ENCODE measurements at regions not wholly inside any gene's neighbourhood (a gene's known extent, or its start where the extent isn't known, plus 50 kb on each side); places are given as distances from the start of the nearest gene placed in this dataset.

DNA sequence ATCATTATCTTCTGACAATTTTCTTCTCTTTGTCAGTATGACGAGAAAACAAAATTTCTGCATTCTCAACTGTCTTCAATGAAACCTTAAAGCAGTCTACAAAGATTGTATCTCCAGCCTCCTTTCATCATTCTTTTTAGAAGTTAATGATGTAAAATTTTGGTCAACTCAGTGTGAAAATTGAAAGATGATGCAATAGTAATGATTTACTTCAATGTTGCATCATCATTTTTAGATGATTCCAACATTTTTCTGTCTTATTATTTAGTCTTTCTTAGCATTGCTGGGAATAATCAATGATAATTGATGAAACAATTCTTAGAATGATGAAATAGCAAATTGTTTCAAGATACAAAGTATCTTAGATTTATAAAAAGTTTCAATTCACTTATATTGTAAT lies 372.7 kb downstream of the C4orf33 start:
- DNase-seq: no peak
- Mint-ChIP-seq H3K36me3 (no peaks in the 10 kb centered on the region), H3K9me3 (peaks cover 4% of the 10 kb centered on the region), H3K4me3 (no peak overlapping the region), H3K27ac (no peak overlapping the region), H3K4me1 (no peaks in the 10 kb centered on the region), H3K27me3 (no peaks in the 10 kb centered on the region)

DNA sequence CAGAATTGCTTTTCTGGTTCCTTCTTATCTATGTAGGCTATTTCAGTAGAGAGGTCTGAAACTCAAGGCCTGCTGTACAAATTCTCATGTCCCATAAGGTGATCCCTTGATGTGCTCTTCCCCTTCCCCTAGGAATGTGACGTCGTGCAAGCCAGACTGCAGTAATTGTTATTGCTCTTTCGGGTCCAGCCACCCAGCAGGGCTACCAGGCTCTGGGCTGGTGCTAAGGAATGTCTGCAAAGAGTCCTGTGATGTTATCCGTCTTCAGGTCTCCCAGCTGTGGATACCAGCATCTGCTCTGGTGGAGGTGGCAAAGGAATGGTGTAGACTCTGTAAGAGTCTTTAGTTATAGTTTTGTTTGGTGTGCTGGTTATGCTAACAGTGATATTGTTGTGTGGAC lies 378.7 kb downstream of the C4orf33 start:
- Mint-ChIP-seq H3K27ac (no peak overlapping the region), H3K4me1 (no peaks in the 10 kb centered on the region), H3K9me3 (peaks cover 13% of the 10 kb centered on the region), H3K36me3 (no peaks in the 10 kb centered on the region), H3K27me3 (no peaks in the 10 kb centered on the region), H3K4me3 (no peak overlapping the region)
- DNase-seq: no peak

DNA sequence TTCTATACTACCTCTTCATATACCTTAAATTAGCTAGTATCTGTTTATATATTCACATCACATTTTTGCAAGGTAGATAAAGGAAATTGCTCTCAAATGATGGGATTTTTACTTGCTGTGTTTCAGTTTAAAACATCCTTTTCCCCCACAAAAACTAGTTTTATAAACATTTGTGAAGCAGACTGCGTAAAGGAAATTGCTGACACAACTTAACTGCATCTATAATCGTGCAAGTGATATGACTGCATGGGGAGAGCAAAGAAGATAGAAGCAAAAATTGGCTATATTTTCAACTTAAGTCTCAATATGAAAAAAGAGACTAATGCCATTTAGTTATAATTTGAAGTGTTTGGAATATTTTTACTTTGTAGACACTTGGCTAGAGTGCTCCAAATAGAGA lies 385.2 kb downstream of the C4orf33 start:
- Mint-ChIP-seq H3K4me1 (no peaks in the 10 kb centered on the region), H3K27me3 (no peaks in the 10 kb centered on the region), H3K4me3 (no peak overlapping the region), H3K9me3 (no peaks in the 10 kb centered on the region), H3K27ac (no peak overlapping the region), H3K36me3 (no peaks in the 10 kb centered on the region)
- DNase-seq: no peak

DNA sequence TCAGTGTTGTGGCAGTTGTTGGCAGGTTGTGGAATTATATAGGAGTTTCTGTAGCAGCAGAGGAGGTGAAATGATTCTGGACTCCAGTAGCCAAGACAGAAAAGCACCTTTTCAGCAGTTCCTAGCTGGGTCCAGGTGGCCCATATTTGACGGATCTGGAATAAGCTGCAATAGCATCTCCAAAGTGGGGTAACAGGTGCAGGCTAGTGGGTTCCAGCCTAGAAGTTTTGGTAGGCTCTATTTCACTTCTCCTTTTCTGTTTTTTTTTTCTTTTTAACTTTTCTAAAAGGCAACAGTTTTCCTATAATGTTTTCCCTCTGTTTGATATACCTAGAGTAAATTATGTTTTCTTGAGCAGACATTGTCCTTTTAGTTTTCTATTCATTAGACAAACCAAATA lies 392.5 kb downstream of the C4orf33 start:
- Mint-ChIP-seq H3K36me3 (no peaks in the 10 kb centered on the region), H3K4me1 (no peaks in the 10 kb centered on the region), H3K27ac (no peak overlapping the region), H3K4me3 (no peak overlapping the region), H3K27me3 (no peaks in the 10 kb centered on the region), H3K9me3 (no peaks in the 10 kb centered on the region)
- DNase-seq: no peak

DNA sequence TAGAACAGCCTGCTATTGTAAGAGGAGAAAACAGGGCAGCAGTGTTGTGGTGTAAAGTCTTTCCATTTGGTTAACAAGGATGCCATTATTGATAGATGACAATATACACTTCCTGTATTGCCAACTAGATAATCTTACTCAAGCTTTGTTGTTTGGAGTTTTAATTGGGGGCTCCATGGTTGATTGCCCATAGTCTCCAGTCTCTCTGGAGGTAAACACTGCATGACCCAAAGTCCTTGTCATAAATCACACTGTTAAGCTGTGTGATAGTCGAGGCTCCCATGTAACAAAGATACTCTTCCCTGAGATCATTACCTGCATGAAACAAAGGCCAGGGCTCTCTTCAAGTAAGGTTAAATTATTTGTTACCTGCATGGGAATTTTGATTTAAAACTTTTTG lies 394.6 kb downstream of the C4orf33 start:
- no peaks in the 10 kb centered on the region for H3K9me3 Mint-ChIP-seq

DNA sequence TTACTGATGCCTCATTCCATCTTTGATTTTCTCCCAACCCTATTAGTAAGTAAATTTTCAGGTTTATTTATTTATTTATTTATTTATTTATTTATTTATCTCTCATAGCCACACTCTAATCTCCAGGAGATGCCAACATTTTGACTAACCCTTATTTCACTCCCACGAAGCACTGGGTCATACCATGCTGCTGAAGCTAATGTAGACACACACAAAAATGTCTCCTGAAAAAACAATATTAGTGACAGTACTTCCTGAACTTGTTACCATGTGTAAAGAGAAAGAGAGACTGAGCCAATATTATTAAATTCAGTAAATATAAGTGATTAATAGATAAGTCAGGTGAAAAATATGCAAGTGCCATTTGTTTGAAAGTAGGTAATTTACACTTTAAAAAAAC lies 402.7 kb downstream of the C4orf33 start:
- Mint-ChIP-seq H3K4me1 (no peaks in the 10 kb centered on the region), H3K27ac (no peak overlapping the region), H3K27me3 (no peaks in the 10 kb centered on the region), H3K9me3 (no peaks in the 10 kb centered on the region), H3K36me3 (no peaks in the 10 kb centered on the region), H3K4me3 (no peak overlapping the region)
- DNase-seq: no peak

More for the DNA sequence above, 394.6 kb downstream of the C4orf33 start:
- Mint-ChIP-seq H3K36me3 (no peaks in the 10 kb centered on the region), H3K27ac (no peak overlapping the region), H3K4me3 (no peak overlapping the region), H3K4me1 (no peaks in the 10 kb centered on the region), H3K27me3 (no peaks in the 10 kb centered on the region)
- DNase-seq: no peak

DNA sequence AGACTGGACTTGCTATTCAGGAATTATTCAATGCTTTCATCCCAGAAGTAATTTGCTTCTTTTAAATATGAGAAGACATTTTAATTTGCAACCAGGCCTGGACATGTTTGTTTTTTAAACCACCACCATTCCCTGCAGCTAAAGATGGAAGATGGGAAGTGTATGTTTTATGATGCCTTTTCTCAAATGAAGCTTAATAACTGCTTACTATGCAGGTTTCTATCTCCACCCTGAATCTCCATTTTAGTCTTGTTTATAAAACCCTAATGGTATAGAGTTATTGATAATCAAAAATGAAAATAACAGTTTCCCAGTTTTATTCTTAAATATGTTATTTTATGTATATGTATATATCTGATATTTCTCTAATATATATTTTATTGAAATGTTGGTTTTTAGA lies 418.9 kb downstream of the C4orf33 start:
- Mint-ChIP-seq H3K9me3 (peaks cover 2% of the 10 kb centered on the region), H3K27me3 (no peaks in the 10 kb centered on the region), H3K4me3 (no peak overlapping the region), H3K36me3 (no peaks in the 10 kb centered on the region), H3K27ac (no peak overlapping the region), H3K4me1 (no peaks in the 10 kb centered on the region)
- no peak for DNase-seq

DNA sequence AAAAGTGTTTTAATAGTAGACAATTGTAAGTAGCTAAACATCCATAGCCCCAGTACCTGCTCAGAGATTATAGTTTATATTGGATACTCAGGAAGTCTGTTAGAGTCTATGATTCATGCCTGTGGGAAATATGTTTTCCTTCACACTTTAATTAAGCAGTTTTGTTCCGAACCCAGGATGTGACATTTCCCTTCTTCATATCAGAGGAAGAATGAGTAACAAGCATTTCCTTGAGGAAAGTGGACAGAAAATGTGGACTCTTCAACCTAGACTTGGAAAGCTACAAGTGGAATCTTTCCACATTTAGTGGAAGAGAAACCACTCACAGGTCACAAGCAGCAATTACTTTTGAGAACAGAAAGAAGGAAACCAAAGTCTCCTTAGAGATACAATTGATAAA lies 419.4 kb downstream of the C4orf33 start:
- Mint-ChIP-seq H3K27ac (no peak overlapping the region), H3K27me3 (no peaks in the 10 kb centered on the region), H3K36me3 (no peaks in the 10 kb centered on the region), H3K4me3 (no peak overlapping the region), H3K9me3 (peaks cover 2% of the 10 kb centered on the region), H3K4me1 (no peaks in the 10 kb centered on the region)
- DNase-seq: no peak

DNA sequence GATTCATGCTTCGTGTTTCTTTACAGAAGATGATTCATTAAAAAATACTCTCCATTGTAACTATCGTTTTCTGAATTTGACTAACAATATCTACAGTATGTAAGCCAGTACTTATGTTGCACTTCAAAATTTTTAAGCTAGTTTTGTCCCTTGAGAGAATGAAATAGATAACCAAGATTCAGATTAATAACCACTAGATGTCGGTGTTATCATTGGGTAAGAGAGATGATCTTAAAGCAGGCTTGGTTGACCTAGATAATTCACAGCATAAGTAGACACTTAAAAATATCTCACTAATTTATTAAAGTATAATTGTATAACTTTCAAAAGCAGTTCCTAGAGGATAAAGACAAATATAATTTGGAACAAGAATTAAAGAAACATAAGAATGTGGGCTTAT lies 430.9 kb downstream of the C4orf33 start:
- Mint-ChIP-seq H3K4me3 (no peak overlapping the region), H3K4me1 (no peaks in the 10 kb centered on the region), H3K27ac (no peak overlapping the region), H3K27me3 (no peaks in the 10 kb centered on the region), H3K36me3 (no peaks in the 10 kb centered on the region), H3K9me3 (no peaks in the 10 kb centered on the region)
- DNase-seq: no peak

DNA sequence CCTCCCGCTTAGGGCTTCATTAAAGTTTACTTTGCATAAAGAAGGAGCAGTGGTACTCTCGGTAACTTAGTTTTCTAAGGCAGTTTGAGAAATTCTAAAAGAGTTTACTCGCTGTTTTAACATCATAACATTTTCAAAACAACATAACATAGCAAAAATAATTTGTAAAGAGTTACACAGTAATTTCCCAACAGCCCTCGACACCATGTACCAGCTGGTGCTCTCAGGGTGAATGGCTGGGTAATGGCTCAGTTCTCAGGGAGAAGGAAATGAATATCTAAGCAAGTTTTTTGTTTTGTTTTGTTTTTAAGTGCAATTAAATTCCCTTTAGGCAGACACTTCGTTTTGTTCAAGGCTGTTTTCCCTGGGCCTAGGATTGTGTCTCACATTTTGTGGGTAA lies 435.3 kb downstream of the C4orf33 start:
- Mint-ChIP-seq H3K27me3 (no peaks in the 10 kb centered on the region), H3K36me3 (no peaks in the 10 kb centered on the region), H3K4me3 (no peak overlapping the region), H3K27ac (no peak overlapping the region), H3K9me3 (no peaks in the 10 kb centered on the region), H3K4me1 (no peaks in the 10 kb centered on the region)
- DNase-seq: no peak

DNA sequence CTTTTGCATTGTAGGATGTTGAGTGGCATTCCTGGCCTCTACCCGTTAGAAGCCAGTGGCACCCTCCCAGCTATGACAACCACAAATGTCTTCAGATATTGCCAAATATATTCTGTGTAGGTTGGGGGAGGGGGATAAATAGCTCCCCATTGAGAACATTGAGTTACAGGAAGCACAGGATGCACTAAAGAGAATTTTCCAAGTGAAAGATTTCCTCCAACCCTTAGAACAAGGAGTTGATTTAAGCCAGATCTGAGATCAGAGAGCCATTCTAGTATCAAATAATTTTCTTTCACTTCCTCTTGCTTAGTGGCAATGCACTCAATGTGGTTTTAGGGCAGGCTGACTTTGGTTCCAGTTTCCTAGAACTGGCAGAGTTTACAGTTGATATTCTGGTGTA lies 436.6 kb downstream of the C4orf33 start:
- Mint-ChIP-seq H3K9me3 (no peaks in the 10 kb centered on the region), H3K36me3 (no peaks in the 10 kb centered on the region), H3K27me3 (no peaks in the 10 kb centered on the region), H3K4me3 (no peak overlapping the region), H3K27ac (no peak overlapping the region), H3K4me1 (no peaks in the 10 kb centered on the region)
- DNase-seq: no peak

DNA sequence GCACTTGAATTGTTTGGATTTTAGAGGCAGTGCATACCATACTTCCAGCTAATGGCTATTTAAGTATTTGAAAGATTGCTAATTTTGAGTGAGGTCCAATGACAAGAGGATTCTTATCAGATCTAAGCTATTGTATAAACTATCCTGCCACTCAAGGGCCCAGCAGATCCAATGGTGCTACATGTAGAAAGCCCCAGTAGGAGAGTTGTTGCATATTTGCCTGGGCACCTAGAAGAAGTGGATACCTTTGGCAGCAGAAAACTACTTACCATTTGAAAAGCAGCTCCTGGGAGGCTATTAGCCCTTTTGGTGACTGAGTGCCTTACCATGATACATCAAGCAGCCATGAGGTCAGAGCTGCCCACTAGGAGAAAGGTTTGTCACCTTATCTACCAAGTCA lies 447.3 kb downstream of the C4orf33 start:
- Mint-ChIP-seq H3K36me3 (no peaks in the 10 kb centered on the region), H3K4me3 (no peak overlapping the region), H3K9me3 (no peaks in the 10 kb centered on the region), H3K27me3 (no peaks in the 10 kb centered on the region), H3K4me1 (no peaks in the 10 kb centered on the region), H3K27ac (no peak overlapping the region)
- DNase-seq: no peak

DNA sequence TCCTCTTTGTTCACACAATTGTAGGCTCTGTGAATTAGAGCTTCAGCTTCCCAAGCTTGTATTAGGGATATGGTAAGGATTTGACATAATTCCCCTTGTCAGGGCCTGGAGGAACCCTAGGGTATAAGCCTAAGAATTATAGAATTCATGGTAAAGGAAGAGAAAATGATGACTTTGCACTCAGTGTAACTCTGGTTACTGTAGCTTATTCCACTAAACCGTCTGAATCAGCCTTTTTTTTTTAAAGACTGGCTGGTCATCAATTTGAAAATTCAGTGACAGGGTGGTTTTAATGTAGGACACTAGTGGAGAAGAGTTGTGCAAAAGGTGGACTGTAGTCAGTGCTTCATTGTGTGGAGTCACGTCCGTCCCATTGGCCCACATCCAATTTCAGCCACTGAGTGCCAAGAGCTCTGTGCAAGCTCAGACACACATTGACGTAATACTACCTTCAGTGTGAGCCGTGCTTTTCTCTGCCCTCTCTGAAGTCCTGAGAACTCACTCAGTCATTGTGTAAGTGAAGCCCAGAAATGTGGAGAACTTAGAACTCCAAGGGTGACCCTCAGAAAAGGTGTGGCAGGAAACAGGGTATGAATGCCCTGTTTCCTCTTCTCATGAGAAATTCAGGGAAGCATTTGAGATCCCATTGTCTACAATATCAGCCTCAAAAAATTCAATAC lies 449.8 kb downstream of the C4orf33 start:
- Mint-ChIP-seq H3K36me3 (no peaks in the 10 kb centered on the region), H3K27ac (no peak overlapping the region), H3K4me3 (no peak overlapping the region), H3K9me3 (no peaks in the 10 kb centered on the region), H3K27me3 (no peaks in the 10 kb centered on the region), H3K4me1 (no peaks in the 10 kb centered on the region)
- DNase-seq: no peak

DNA sequence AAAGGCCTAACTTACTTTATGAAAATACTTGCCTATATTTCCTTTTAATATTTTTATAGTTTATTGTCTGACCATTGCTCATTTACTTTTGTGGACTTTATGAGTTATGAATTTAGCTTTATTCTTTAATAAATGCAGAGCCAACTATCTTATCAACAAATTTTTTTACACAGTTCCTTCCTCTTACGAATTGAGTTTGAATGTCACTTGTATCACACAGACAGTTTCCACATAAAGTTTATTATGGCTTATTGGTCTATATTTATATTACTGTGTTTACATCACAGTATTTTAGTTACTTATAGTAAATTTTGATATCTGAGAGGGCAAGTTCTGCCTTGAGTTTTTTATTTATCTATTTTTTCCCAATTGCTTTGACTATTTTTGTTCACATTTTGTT lies 450.6 kb downstream of the C4orf33 start:
- Mint-ChIP-seq H3K4me1 (no peaks in the 10 kb centered on the region), H3K27me3 (no peaks in the 10 kb centered on the region), H3K36me3 (no peaks in the 10 kb centered on the region), H3K27ac (no peak overlapping the region), H3K4me3 (no peak overlapping the region), H3K9me3 (no peaks in the 10 kb centered on the region)
- no peak for DNase-seq

DNA sequence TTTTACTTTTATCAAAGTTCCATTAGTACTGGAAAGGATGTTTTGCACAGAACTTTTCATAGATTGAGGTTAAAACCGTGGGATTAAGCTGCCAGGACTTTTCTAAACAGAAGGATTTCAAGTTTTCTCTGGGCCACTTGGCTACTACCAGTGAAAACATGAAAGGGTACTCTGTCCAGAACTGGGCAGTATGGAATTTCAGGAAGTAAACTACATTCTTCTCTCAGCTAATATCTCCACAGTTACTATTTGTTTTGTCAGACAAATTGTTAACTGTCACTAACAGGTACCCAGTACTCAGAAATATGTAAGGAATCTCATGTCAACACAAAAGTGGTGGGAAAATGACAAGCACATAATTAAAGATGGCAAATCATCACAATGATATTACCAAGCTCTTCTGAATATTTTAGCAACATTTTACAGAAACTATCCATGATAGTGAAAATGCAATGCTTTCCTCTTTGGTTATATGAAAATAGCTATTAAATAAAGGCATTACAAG lies 454.4 kb downstream of the C4orf33 start:
- Mint-ChIP-seq H3K36me3 (no peaks in the 10 kb centered on the region), H3K27ac (no peak overlapping the region), H3K4me3 (no peak overlapping the region), H3K9me3 (no peaks in the 10 kb centered on the region), H3K27me3 (no peaks in the 10 kb centered on the region), H3K4me1 (no peaks in the 10 kb centered on the region)
- DNase-seq: no peak

DNA sequence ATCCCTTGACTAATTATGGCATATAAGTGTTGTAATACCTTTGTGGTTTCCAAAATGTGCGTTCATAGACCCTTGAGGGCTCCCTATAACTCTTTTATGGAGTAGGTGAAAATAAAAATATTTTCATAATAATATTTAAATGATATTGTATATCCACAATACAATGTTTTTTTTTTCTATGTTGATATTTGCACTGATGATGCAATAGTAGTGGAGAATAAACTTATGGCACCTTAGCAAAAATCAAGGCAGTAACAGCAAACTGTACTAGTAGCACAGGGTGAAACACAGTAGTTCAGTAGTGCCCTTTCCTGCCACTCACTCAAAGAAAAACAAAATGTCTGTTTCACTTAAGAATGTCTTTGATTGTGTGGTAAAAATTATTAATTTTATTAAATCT lies 465.3 kb downstream of the C4orf33 start:
- Mint-ChIP-seq H3K27ac (no peak overlapping the region), H3K4me1 (peaks cover 2% of the 10 kb centered on the region), H3K36me3 (no peaks in the 10 kb centered on the region), H3K9me3 (no peaks in the 10 kb centered on the region), H3K27me3 (no peaks in the 10 kb centered on the region), H3K4me3 (no peak overlapping the region)
- no peak for DNase-seq
